ENCODE measurements at regions not wholly inside any gene's neighbourhood (a gene's known extent, or its start where the extent isn't known, plus 50 kb on each side); places are given as distances from the start of the nearest gene placed in this dataset.

GRCh38 chr6:126923807-126924206 is 194.7 kb upstream of the RSPO3 start:
- Histone ChIP-seq H3K9me3 (no peaks in the 10 kb centered on the region), H3K4me3 (replicated peaks in 1 of 3) (no peak overlapping the region), H3K27ac (no peak overlapping the region), H3K4me1 (no peaks in the 10 kb centered on the region), H3K27me3 (no peaks in the 10 kb centered on the region), H3K36me3 (no peaks in the 10 kb centered on the region)
- TF ChIP-seq CTCF (IDR thresholded peaks at IDR 0.05) (no peak), POLR2A (IDR thresholded peaks at IDR 0.05) (no peak)
- intact Hi-C loops (cut with DNase I), result no loop called here
- WGBS, 2 donors, result 78 to 80% methylated on average over 2 of the region's 2 CpGs
- no peak for DNase-seq

DNA sequence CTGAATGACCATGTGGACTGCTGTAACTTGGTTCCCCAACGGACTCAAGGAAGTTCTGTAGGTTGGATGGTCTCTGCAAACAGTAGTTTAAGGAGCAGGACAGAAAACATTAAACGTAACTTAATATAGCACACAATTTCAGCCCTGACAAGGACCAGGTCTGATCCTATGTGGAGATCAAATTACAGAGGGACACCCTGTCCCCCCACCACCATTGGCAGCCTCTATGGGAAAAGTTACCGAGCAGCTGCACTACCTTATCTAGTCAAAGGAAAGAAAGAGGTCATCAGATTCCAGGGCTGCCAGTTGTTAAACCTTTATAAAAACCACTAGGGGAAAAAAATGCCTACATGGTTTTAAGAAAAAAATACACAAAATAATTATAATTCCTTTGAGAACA is 191.5 kb upstream of the RSPO3 start:
- no peaks in the 10 kb centered on the region for H3K4me1 ChIP-seq
- no peaks in the 10 kb centered on the region for H3K9me3 ChIP-seq
- H3K4me3 ChIP-seq (replicated peaks in 1 of 3), result no peak overlapping the region
- no peak for DNase-seq
- intact Hi-C loops (cut with DNase I), result no loop called here
- no peaks in the 10 kb centered on the region for H3K36me3 ChIP-seq
- 61 to 79% methylated on average over 3 of the region's 3 CpGs for WGBS, 2 donors
- H3K27ac ChIP-seq, result no peak overlapping the region
- H3K27me3 ChIP-seq, result no peaks in the 10 kb centered on the region
- TF ChIP-seq POLR2A (IDR thresholded peaks at IDR 0.05) (no peak), CTCF (IDR thresholded peaks at IDR 0.05) (no peak)

DNA sequence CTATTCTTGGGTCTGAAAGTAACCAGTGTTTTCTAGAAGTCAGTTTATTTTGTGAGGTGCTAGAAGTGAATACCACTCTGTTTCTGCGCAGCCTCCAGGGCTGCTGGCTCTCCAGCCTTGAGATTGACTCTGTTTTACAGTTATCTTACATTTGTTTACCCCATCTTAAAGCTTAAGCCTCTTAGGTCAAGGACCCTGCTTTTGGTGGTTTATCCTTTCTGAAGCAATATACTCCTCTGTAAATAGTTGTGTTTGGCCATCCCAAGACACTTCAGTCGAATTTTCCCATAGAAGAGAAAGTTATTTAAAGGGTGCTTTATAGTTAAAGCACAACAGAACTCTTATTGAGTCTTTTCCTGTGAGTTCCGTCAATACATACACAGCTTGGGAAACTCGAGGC is 190.6 kb upstream of the RSPO3 start:
- Histone ChIP-seq H3K4me1 (no peaks in the 10 kb centered on the region), H3K9me3 (no peaks in the 10 kb centered on the region), H3K27me3 (no peaks in the 10 kb centered on the region), H3K36me3 (no peaks in the 10 kb centered on the region), H3K27ac (no peak overlapping the region), H3K4me3 (replicated peaks in 1 of 3) (no peak overlapping the region)
- intact Hi-C loops (cut with DNase I), result no loop called here
- no peak for DNase-seq
- TF ChIP-seq POLR2A (IDR thresholded peaks at IDR 0.05) (no peak), CTCF (IDR thresholded peaks at IDR 0.05) (no peak)
- 66% methylated on average over 4 of the region's 4 CpGs for WGBS, 2 donors

- intact Hi-C loops (cut with DNase I), result no loop called here
- Histone ChIP-seq H3K27ac (peak overlapping the region in 1 of 3 donors; percentile 30), H3K9me3 (no peaks in the 10 kb centered on the region), H3K4me1 (no peaks in the 10 kb centered on the region), H3K4me3 (replicated peaks in 1 of 3) (no peak overlapping the region), H3K36me3 (no peaks in the 10 kb centered on the region), H3K27me3 (no peaks in the 10 kb centered on the region)
- DNase-seq, result no peak
- TF ChIP-seq CTCF (IDR thresholded peaks at IDR 0.05), result no peak
- TF ChIP-seq POLR2A (IDR thresholded peaks at IDR 0.05), result no peak
Observed at GRCh38 chr6:126937426-126937825, 181.0 kb upstream of the RSPO3 start.

GRCh38 chr6:126939784-126940183 is 178.7 kb upstream of the RSPO3 start:
- TF ChIP-seq POLR2A (IDR thresholded peaks at IDR 0.05) (no peak), CTCF (IDR thresholded peaks at IDR 0.05) (no peak)
- Histone ChIP-seq H3K4me3 (replicated peaks in 1 of 3) (no peak overlapping the region), H3K27me3 (no peaks in the 10 kb centered on the region), H3K9me3 (no peaks in the 10 kb centered on the region), H3K4me1 (no peaks in the 10 kb centered on the region), H3K27ac (no peak overlapping the region), H3K36me3 (no peaks in the 10 kb centered on the region)
- 93 to 95% methylated on average over 3 of the region's 3 CpGs for WGBS, 2 donors
- intact Hi-C loops (cut with DNase I), result no loop called here
- DNase-seq, result no peak

Measured in thyroid gland (tissue), 4 donors.